ENCODE measurements at regions not wholly inside any gene's neighbourhood (a gene's known extent, or its start where the extent isn't known, plus 50 kb on each side); places are given as distances from the start of the nearest gene placed in this dataset.

DNA sequence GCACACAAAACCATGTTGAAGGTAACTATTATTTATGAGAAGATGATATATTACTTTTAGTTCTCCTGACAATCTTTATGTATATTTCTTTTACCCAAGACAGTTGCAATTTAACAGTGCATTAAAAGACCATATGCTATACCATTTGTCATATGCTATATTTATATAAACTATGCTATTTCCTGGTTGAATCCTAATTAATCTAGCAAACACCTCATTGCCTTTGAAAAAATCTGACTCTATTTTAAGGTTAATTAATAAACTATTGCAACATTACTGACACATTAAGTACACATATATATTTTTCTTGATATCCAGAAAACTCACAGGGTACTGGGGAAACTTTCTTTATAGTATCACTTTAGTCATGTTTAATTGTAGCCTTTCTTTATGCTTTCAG is 649.4 kb upstream of the PCDH20 start:
- Histone ChIP-seq H3K4me2 (ENCODE audit: control insufficient read depth, insufficient read depth) (no peak overlapping the region), H3K4me3 (no peak overlapping the region), H3K9me3 (replicated peaks; ENCODE audit: control insufficient read depth, insufficient read depth, low read length) (no peaks in the 10 kb centered on the region), H3K4me1 (ENCODE audit: control insufficient read depth, insufficient read depth, low read length) (no peaks in the 10 kb centered on the region), H3K27me3 (replicated peaks in 1 of 2; ENCODE audit: control insufficient read depth in 2 of 2, insufficient read depth in 2 of 2, low read length in 1 of 2) (no peaks in the 10 kb centered on the region), H2AFZ (ENCODE audit: control insufficient read depth, low read depth, low read length) (no peak overlapping the region), H3K9ac (ENCODE audit: control insufficient read depth, insufficient read depth, low read length) (no peak overlapping the region), H4K20me1 (ENCODE audit: control insufficient read depth, insufficient read depth) (no peaks in the 10 kb centered on the region), H3K79me2 (ENCODE audit: control insufficient read depth, insufficient read depth, low read length) (no peaks in the 10 kb centered on the region), H3K27ac (ENCODE audit: control insufficient read depth, insufficient read depth) (no peak overlapping the region), H3K36me3 (ENCODE audit: control insufficient read depth in 2 of 2, insufficient read depth in 2 of 2, low read length in 1 of 2) (no peaks in the 10 kb centered on the region)
- in situ Hi-C loops (cut with MboI) = no loop called here
- no TSS peak for BruUV-seq (replicated peaks)
- ATAC-seq (no peak), DNase-seq (ENCODE audit: low read depth, low spot score) (no peak), FAIRE-seq (no peak)
- ChIA-PET SMC1A (ENCODE audit: uncharacterized antibody, unreplicated experiment) (no interaction called here), POLR2A (no interaction called here), CTCF (no interaction called here), RAD21 (ENCODE audit: unreplicated experiment) (no interaction called here)
- intact Hi-C loops (cut with micrococcal nuclease; ENCODE audit: unreplicated experiment) = no loop called here
- TF ChIP-seq ETV6 (conservative IDR thresholded peaks at IDR 0.05 in 1 of 2, IDR thresholded peaks at IDR 0.05 in 1 of 2; ENCODE audit: borderline replicate concordance in 1 of 2, low read depth in 1 of 2) = no peak
- TF ChIP-seq ELK1 (IDR thresholded peaks at IDR 0.05; ENCODE audit: low read depth, low read length) = no peak
- TF ChIP-seq FOXK2 (IDR thresholded peaks at IDR 0.05) = no peak
- TF ChIP-seq HCFC1 (IDR thresholded peaks at IDR 0.05; ENCODE audit: low read length) = no peak
- no peak for TF ChIP-seq NFXL1 (IDR thresholded peaks at IDR 0.05; ENCODE audit: borderline replicate concordance)
- TF ChIP-seq ZSCAN29 (IDR thresholded peaks at IDR 0.05) = no peak
- no peak for TF ChIP-seq NR2C1 (IDR thresholded peaks at IDR 0.05)
- TF ChIP-seq HDGF (IDR thresholded peaks at IDR 0.05) = no peak

DNA sequence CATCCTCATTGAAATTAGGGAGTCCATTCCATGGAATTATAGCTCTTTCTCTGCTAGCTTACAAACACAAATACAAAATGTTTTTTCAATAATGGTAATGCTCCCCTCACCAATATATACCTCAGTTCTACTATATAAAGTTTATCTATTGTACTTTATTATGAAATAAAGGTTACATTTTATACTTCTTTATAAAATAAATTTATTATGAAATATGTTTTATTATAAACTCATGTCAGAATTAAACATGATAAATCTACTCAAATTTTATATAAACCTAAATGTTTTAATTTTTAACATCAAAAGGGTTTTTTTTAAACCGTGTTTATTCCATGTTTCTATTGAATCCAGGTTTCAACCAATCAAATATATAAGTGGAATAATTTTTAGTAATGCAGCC is 646.1 kb upstream of the PCDH20 start:
- TF ChIP-seq CHD4 (IDR thresholded peaks at IDR 0.05) (no peak), DPF2 (IDR thresholded peaks at IDR 0.05) (no peak), SMC3 (IDR thresholded peaks at IDR 0.05; ENCODE audit: borderline replicate concordance, low read length) (no peak)
- intact Hi-C loops (cut with micrococcal nuclease; ENCODE audit: unreplicated experiment) = no loop called here
- ATAC-seq = no peak
- Histone ChIP-seq H2AFZ (ENCODE audit: control insufficient read depth, low read depth, low read length) (no peak overlapping the region), H3K9me3 (replicated peaks; ENCODE audit: control insufficient read depth, insufficient read depth, low read length) (no peaks in the 10 kb centered on the region), H3K4me1 (ENCODE audit: control insufficient read depth, insufficient read depth, low read length) (no peaks in the 10 kb centered on the region), H3K4me3 (no peak overlapping the region), H4K20me1 (ENCODE audit: control insufficient read depth, insufficient read depth) (no peaks in the 10 kb centered on the region), H3K27me3 (replicated peaks in 1 of 2; ENCODE audit: control insufficient read depth in 2 of 2, insufficient read depth in 2 of 2, low read length in 1 of 2) (no peaks in the 10 kb centered on the region), H3K36me3 (ENCODE audit: control insufficient read depth in 2 of 2, insufficient read depth in 2 of 2, low read length in 1 of 2) (no peaks in the 10 kb centered on the region), H3K27ac (ENCODE audit: control insufficient read depth, insufficient read depth) (no peak overlapping the region), H3K79me2 (ENCODE audit: control insufficient read depth, insufficient read depth, low read length) (no peaks in the 10 kb centered on the region), H3K9ac (ENCODE audit: control insufficient read depth, insufficient read depth, low read length) (no peak overlapping the region), H3K4me2 (ENCODE audit: control insufficient read depth, insufficient read depth) (no peak overlapping the region)
- SMC1A ChIA-PET (ENCODE audit: uncharacterized antibody, unreplicated experiment) = no interaction called here
- DNase-seq (ENCODE audit: low read depth, low spot score) = no peak
- WGBS (ENCODE audit: insufficient coverage, insufficient replicate concordance, low lambda C conversion rate, missing lambda C conversion rate) = 4% methylated on average over 1 of the region's 1 CpG
- RAD21 ChIA-PET (ENCODE audit: unreplicated experiment) = no interaction called here
- FAIRE-seq = no peak
- in situ Hi-C loops (cut with MboI) = no loop called here
- no TSS peak for BruUV-seq (replicated peaks)
- POLR2A ChIA-PET = no interaction called here
- CTCF ChIA-PET = no interaction called here
